Skin epidermis (tissue), 12 donors: ENCODE measurements at regions not wholly inside any gene's neighbourhood (a gene's known extent, or its start where the extent isn't known, plus 50 kb on each side); places are given as distances from the start of the nearest gene placed in this dataset.

ENCODE experiments used
- H3K27ac ChIP-seq, 21 experiments: fragments of 200-600 bp; sonication (generic) in 11 of 21; one replicate each; pipeline ENCODE4 v1.5.0; 2020; ENCODE audit warnings: mild to moderate bottlenecking in 3 of 21, inconsistent platforms in 2 of 21, moderate library complexity in 2 of 21
- H3K4me3 ChIP-seq, 7 experiments: fragments of 200-600 bp; sonication (generic) in 2 of 7; one replicate each; pipeline ENCODE4 v1.5.0; 2020; ENCODE audit warnings: inconsistent platforms in 2 of 7, mild to moderate bottlenecking in 2 of 7, moderate library complexity in 1 of 7

DNA sequence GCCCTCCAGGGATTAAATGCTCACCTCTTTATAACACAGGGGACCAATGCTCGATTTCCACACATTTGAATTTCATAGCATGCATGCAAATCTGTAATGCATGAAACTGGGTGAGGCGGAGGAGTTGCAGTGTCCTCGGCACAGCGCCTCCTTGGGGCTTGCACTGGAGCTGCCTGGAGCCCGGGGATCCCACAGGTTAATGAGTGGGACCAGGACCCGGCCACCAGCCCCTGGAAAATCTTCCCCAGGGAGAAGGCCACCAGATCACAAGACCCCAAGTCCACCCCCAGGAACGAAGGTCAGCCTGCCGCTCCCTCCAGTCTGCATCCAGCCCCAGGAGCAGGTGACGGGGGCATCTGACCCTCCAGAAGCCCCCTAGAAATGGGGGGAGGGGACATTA lies 119.1 kb downstream of the MN1 start:
- no peak overlapping the region for H3K27ac ChIP-seq

DNA sequence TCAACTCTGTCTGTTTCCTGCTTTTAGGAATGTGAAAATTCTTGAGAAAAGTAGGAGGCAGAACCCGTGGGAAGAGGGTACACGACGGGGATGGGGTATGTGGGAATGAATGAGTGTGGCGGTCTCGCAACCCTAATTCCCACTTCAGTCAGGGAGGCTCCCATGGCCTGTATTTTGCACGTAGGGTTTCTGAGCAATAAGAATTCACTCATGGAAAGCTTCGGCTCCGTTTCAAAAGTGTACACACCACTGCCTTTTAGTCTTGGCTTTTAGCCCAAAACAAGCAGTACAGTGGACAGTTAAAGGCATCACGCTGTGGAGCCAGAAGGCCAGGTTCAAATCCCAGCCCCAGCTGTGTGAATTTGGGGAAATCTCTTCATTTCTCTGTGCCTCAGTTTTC lies 116.7 kb downstream of the MN1 start:
- Histone ChIP-seq H3K4me3 (no peak overlapping the region), H3K27ac (peak overlapping the region in 1 of 21 experiments; percentile 39)

More for the DNA sequence above, 119.1 kb downstream of the MN1 start:
- H3K4me3 ChIP-seq = no peak overlapping the region

DNA sequence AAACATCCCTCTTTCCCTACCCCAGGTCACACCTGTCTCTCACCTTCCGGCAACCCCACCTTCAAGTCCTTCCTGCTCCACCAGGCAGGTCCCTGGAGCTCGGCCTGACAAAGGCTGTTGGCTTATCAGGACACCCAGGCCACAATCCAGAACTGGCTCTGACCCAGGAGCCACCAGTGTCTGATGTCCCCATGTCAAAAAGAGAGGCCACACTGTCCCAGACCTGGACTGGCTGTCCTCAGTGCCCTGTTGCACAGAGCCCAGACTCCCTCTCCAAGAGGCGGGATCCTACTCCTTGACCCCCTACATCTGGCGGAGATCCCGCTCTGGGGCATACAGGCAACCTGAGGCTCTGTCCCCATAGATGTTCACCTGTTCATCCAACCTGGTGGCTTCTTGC lies 116.0 kb downstream of the MN1 start:
- peak overlapping the region in 2 of 21 experiments; percentile 19 to 39 for H3K27ac ChIP-seq

DNA sequence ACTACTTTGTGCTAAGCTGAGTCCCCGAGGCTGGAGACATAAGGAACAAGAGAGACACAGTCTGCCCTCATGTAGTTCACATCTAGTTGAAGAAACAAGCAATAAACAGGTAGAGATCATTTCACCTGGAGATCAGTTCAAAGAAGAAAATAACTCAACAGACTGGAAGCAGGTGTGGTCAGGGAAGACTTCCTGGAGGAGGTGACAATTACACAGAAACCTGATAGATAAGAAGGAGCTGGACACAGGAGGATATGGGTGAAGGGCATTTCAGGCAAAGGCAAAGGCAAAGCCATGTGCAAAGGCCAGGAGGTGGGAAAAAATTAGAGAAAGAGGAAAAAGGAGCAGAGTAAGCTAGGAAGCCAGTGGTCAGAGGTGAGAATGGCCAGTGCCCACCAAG lies 115.6 kb downstream of the MN1 start:
- peak overlapping the region in 2 of 21 experiments; percentile 2 to 4 for H3K27ac ChIP-seq
- H3K4me3 ChIP-seq = no peak overlapping the region

More for the DNA sequence above, 116.0 kb downstream of the MN1 start:
- H3K4me3 ChIP-seq = no peak overlapping the region

DNA sequence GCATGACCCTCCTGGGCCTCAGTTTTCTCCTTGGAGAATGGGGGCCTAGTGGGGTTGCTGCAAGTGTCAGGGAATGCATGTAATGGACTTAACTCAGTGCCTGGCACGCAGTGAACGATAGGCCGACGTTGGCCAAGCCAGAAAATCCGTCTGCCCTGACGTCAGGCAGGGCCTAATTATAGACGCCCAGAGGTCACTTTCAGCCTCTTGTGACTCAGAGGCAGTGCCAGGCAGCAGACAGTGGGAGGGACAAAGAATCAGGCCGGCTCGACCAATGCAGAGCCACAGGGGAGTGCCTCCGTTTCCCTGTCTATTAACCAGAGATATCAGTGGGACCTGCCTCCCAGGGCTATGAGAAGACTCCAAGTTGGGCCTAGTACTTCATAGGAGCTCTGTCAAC lies 115.0 kb downstream of the MN1 start:
- Histone ChIP-seq H3K4me3 (no peak overlapping the region), H3K27ac (peak overlapping the region in 4 of 21 experiments; percentile 0 to 64 (median 3))

DNA sequence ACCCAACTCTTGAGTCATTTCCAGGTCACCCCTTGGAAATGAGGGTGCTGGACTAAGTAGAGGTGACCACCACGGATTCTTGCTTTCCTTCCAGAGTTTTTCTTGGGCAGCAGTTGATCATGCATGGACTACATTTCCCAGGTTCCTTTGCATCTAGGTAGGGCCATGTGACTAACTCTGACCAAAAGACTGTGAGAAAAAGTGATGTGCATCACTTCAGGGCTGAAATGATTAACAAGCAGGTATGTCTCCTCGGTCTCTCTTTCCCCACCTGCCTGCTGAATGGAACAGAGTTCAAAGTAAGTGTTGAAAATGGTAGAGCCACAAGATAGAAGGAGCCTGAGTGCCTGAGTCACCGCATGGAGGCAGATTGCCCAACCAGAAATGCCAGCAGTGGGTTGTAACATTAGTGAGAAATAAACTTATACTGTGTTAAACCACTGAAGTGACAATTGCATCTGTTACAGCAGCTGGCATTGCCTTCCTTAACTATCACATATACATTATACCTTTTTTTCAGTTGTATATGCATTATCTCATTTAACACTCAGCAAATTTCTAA lies 113.5 kb downstream of the MN1 start:
- no peak overlapping the region for H3K27ac ChIP-seq

DNA sequence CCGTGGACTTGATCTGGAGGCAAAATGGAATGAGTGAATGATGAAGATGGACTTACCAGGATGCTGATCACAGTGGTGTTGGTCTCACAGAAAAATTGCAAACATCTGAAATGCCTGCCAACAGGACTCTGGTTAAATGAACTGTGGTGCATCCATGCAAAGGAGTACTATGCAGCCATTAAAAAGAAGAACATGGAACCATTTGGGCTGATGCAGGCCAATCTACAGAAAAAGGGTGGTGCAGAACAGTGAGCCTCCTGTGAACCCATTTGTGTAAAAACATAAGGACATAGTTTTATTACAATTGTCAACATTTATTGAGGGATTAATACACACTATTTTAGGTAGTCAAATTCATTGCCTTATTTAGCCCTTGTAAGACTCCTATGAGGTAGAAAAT lies 111.9 kb downstream of the MN1 start:
- Histone ChIP-seq H3K4me3 (no peak overlapping the region), H3K27ac (no peak overlapping the region)

More for the DNA sequence above, 113.5 kb downstream of the MN1 start:
- H3K4me3 ChIP-seq = no peak overlapping the region

DNA sequence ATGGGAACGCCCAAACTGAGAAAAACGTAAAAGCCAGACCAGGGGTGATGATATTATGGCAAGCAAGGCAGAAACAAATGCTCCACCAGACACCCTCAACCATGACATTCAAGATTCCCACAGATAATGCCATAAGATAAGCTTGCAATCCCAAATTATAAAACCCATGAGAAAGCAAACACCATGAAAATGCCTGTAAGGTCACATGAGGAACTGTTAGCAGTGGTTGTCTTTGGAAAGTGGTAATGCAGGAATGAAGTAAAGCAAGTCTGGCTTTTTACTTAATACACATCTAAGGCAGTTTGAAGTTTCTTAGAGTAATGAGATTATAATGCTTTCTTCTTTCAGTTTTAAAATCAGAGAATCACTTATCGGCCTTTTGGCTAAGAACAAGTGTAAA lies 111.0 kb downstream of the MN1 start:
- no peak overlapping the region for H3K4me3 ChIP-seq
- no peak overlapping the region for H3K27ac ChIP-seq

DNA sequence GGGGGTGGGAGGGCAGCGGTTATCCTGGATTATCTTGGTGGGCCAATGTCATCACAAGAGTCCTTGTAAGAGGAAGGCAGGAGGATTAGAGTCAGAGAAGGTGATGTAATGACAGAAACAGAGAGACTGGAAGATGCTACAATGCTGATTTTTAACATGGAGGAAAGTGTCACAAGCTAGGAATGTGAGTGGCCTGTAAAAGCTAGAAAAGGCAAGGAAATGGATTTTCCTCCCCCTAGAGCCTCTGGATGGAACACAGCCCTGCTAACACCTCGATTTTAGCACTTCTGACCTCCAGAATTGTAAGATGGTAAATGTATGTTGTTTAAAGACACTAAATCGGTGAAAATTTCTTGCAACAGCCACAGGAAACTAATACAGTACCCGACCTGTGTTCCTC lies 109.3 kb downstream of the MN1 start:
- Histone ChIP-seq H3K27ac (no peak overlapping the region), H3K4me3 (no peak overlapping the region)

DNA sequence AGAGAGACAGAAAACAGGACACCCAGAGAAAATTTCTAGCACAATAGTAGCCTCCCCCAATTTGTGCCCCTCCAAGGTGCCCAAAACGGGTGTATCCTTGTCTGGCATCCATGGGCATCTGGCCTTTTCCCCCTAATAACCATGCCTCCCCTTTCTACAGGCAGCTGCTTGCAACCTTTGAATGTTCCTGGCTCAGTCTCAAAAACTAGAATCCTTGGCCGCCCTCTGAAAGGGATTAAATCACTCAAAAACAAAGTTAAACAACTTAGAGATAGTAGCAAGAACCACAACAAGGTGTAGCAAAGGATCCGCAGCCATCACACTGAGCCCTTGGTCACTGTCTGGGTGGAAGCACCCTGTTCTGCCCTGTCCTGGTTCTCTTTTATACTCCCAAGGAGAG lies 105.6 kb downstream of the MN1 start:
- H3K4me3 ChIP-seq = no peak overlapping the region
- no peak overlapping the region for H3K27ac ChIP-seq

DNA sequence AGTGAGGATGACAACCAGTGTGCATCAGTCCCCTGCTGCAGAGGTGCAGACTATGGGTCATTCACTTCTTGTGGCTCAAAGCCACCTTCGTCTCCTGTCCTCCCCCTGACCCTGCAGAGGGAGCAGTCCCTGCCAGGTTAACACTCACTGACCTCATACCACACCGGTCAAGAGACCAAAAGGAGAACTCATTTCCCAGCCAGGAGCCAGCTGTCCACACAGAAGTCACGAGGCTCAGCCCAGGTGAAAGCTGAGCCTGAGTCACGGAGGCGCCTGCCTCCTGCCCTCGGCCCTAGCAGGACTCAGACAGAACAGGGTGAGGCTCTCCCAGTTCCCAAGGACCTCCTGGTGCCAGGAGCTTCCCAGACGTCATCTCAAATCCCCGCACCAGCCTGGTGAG lies 103.7 kb downstream of the MN1 start:
- no peak overlapping the region for H3K4me3 ChIP-seq

More for the DNA sequence above, 103.7 kb downstream of the MN1 start:
- H3K27ac ChIP-seq = no peak overlapping the region
